SK-N-MC (cell line): ENCODE measurements at regions not wholly inside any gene's neighbourhood (a gene's known extent, or its start where the extent isn't known, plus 50 kb on each side); places are given as distances from the start of the nearest gene placed in this dataset.
"Not testable (repeated sequence)": the region's sequence is repeated elsewhere in the genome, so short reads cannot be mapped to it uniquely, and the experiment has no call there.

ENCODE experiments used
- DNase-seq: peaks from one replicate; pipeline ENCODE4 v3.0.0-alpha.2; 2011; ENCODE audit warnings: low read depth, low spot score
- H3K27ac ChIP-seq: fragments of 200-600 bp; sonication (generic); 2 replicates; pipeline ENCODE4 v1.5.1; 2016; ENCODE audit warnings: mixed run types
- H3K36me3 ChIP-seq: fragments of 200-600 bp; sonication (generic); 2 replicates; pipeline ENCODE4 v1.6.1; 2017; ENCODE audit warnings: antibody characterized with exemption, low read length, mixed read lengths; ENCODE audit not compliant: insufficient read depth
- H3K4me3 ChIP-seq: fragments of 200-600 bp; sonication (generic); 2 replicates; pipeline ENCODE4 v1.5.1; 2016
- H3K9ac ChIP-seq: fragments of 200-600 bp; sonication (generic); 2 replicates; pipeline ENCODE4 v1.8.0; 2017; ENCODE audit warnings: mixed run types, mixed read lengths; ENCODE audit not compliant: insufficient read length
- H3K9me3 ChIP-seq: fragments of 200-600 bp; sonication (generic); 2 replicates; pipeline ENCODE4 v1.6.1; 2017; ENCODE audit warnings: low read depth, mild to moderate bottlenecking, antibody characterized with exemption, low read length, moderate library complexity, mixed read lengths
- EZH2 ChIP-seq: fragments of 200-600 bp; sonication (generic); IDR thresholded peaks from one replicate; pipeline ENCODE4 v1.6.1; 2017; ENCODE audit warnings: antibody characterized with exemption
- FOXP2 ChIP-seq: optimal IDR thresholded peaks from 2 replicates; pipeline ENCODE3; 2011; ENCODE audit warnings: mild to moderate bottlenecking, moderate library complexity; ENCODE audit not compliant: insufficient read depth; ENCODE audit errors: extremely low read length, control extremely low read depth
- POLR2AphosphoS5 ChIP-seq: IDR thresholded peaks from 2 replicates; pipeline ENCODE4 v1.6.1; 2012; ENCODE audit warnings: mild to moderate bottlenecking, low read depth, low read length, borderline replicate concordance

GRCh38 chr7:125425506-125425905, 495.9 kb upstream of the POT1 start:
- Histone ChIP-seq H3K9me3 (no peaks in the 10 kb centered on the region), H3K36me3 (no peaks in the 10 kb centered on the region), H3K9ac (no peak overlapping the region), H3K4me3 (no peak overlapping the region), H3K27ac (no peak overlapping the region)
- DNase-seq, result no peak
- TF ChIP-seq FOXP2 (no peak), POLR2AphosphoS5 (no peak), EZH2 (no peak)

- Histone ChIP-seq H3K9me3 (no peaks in the 10 kb centered on the region), H3K4me3 (no peak overlapping the region), H3K36me3 (no peaks in the 10 kb centered on the region), H3K27ac (no peak overlapping the region), H3K9ac (no peak overlapping the region)
- no peak for DNase-seq
- TF ChIP-seq EZH2 (no peak), POLR2AphosphoS5 (no peak), FOXP2 (no peak)
These were observed 495.1 kb upstream of the POT1 start for GRCh38 chr7:125424721-125425120.

- H3K9ac ChIP-seq, result no peak overlapping the region
- H3K9me3 ChIP-seq, result no peaks in the 10 kb centered on the region
- no peak for TF ChIP-seq FOXP2
- no peak for TF ChIP-seq EZH2
- no peak for TF ChIP-seq POLR2AphosphoS5
- DNase-seq, result no peak
- no peak overlapping the region for H3K27ac ChIP-seq
- no peak overlapping the region for H3K4me3 ChIP-seq
- no peaks in the 10 kb centered on the region for H3K36me3 ChIP-seq
These were observed 494.0 kb upstream of the POT1 start for GRCh38 chr7:125423458-125424155.

GRCh38 chr7:125421407-125421806, 491.8 kb upstream of the POT1 start:
- DNase-seq, H3K9me3 ChIP-seq, H3K4me3 ChIP-seq, H3K9ac ChIP-seq, H3K27ac ChIP-seq, H3K36me3 ChIP-seq: not testable (repeated sequence)

- Histone ChIP-seq H3K9me3 (no peaks in the 10 kb centered on the region), H3K4me3 (no peak overlapping the region), H3K36me3 (no peaks in the 10 kb centered on the region), H3K9ac (no peak overlapping the region), H3K27ac (no peak overlapping the region)
- TF ChIP-seq FOXP2 (no peak), POLR2AphosphoS5 (no peak), EZH2 (no peak)
- DNase-seq, result no peak
These were observed 483.5 kb upstream of the POT1 start for GRCh38 chr7:125412890-125413665.

GRCh38 chr7:125409921-125410320, 480.3 kb upstream of the POT1 start:
- DNase-seq, result no peak
- H3K4me3 ChIP-seq, result no peak overlapping the region
- H3K36me3 ChIP-seq, result no peaks in the 10 kb centered on the region
- no peak overlapping the region for H3K9ac ChIP-seq
- no peaks in the 10 kb centered on the region for H3K9me3 ChIP-seq
- no peak overlapping the region for H3K27ac ChIP-seq
- TF ChIP-seq FOXP2 (no peak), EZH2 (no peak), POLR2AphosphoS5 (no peak)

- Histone ChIP-seq H3K9me3 (no peaks in the 10 kb centered on the region), H3K9ac (no peak overlapping the region), H3K36me3 (no peaks in the 10 kb centered on the region), H3K4me3 (no peak overlapping the region), H3K27ac (no peak overlapping the region)
- TF ChIP-seq FOXP2 (no peak), POLR2AphosphoS5 (no peak), EZH2 (no peak)
- DNase-seq, result no peak
These were observed 476.5 kb upstream of the POT1 start for GRCh38 chr7:125406111-125406510.

GRCh38 chr7:125399408-125399807, 469.8 kb upstream of the POT1 start:
- no peak overlapping the region for H3K4me3 ChIP-seq
- no peak for TF ChIP-seq EZH2
- no peak for TF ChIP-seq POLR2AphosphoS5
- TF ChIP-seq FOXP2, result no peak

GRCh38 chr7:125396466-125397151, 467.0 kb upstream of the POT1 start:
- Histone ChIP-seq H3K27ac (no peak overlapping the region), H3K4me3 (no peak overlapping the region), H3K9ac (no peak overlapping the region), H3K36me3 (no peaks in the 10 kb centered on the region), H3K9me3 (no peaks in the 10 kb centered on the region)
- DNase-seq, result no peak
- TF ChIP-seq FOXP2 (no peak), EZH2 (no peak), POLR2AphosphoS5 (no peak)

More at GRCh38 chr7:125399408-125399807, 469.8 kb upstream of the POT1 start:
- Histone ChIP-seq H3K36me3 (no peaks in the 10 kb centered on the region), H3K9ac (no peak overlapping the region), H3K9me3 (no peaks in the 10 kb centered on the region), H3K27ac (no peak overlapping the region)
- no peak for DNase-seq
